ENCODE measurements at regions not wholly inside any gene's neighbourhood (a gene's known extent, or its start where the extent isn't known, plus 50 kb on each side); places are given as distances from the start of the nearest gene placed in this dataset.

GRCh38 chr20:60970601-60971000 is 281.5 kb upstream of the CDH4 start:
- no peak for FAIRE-seq

DNA sequence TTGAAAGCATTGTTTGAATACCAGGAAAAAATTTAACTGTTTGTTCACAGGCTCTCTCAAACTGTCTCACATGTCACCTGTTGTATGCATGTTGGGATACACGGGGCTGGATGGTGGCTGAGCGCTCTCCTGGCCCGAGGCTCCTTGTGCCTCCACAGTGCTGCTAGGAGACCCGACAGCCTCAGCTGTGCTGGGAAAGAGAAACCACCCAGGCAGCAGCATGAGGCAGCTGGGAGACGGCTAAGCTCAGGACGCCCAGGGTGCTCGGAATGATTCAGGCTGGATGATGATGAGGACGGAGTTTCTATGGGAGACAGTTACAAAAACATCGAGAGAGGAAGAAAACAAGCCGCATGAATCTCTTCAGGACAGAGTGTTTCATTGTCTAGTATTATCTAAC is 278.0 kb upstream of the CDH4 start:
- FAIRE-seq: no peak

DNA sequence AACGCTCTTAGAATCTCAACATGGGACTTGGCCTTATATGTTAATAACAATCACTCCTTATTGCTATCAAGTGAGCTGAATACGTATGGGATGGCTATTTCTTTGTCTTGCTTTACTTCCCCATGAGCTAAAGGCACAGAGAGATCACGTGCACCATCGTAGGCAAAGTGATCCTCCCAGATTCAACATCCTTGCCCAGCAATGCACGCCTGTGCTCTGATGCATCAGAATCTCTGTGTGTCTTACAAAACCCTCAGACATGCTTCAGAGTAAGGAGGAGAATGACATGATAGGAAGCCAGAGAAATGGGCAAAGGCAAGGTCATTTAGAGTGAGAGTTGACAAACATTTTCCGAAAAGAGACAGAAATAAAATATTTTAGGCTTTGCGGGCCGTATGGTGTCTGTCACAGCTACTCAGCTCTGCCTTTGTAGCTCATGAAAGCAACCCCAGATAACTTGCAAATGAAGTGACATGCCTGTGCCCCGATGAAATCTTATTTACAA is 277.6 kb upstream of the CDH4 start:
- FAIRE-seq: no peak

DNA sequence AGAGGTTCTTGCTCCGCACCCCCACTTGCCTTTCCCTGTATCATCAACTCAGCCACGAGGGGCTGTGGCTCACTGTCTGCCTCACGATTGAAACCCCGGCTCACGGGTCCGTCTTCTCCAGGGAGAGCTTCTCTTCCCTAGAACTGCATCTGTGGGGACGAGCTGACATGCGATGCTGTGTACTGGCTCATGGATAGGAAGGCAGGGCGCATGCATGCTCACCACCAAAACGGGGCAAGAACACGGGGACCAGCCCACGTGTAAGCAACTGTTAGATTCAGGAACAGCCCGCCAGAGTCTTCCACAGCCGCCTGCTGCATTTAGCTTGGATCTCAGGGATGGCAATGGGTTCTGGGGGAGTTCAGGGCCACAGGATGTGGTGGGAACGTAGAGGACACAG is 275.9 kb upstream of the CDH4 start:
- FAIRE-seq: no peak

DNA sequence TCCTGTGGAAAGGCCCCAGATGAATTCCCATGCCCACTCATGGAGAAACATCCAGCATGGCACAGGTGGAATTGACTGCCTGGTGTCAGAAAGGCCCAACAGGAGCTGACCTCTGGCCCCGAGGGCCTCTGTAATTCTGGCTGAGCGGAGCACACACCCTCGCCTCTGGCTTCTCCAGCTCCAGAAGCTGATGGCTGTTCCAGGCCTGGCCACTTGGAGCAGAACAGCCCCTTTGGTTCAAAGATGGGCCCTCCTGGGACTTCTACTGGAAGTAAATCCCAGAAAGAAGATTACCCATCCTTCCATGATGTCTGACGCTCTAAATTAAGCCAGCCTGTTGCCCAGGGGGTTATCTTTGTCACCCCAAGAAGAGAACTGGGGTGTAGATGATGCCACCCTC is 275.1 kb upstream of the CDH4 start:
- no peak for FAIRE-seq

GRCh38 chr20:60977901-60978300 is 274.2 kb upstream of the CDH4 start:
- FAIRE-seq: no peak

GRCh38 chr20:60984666-60985065 is 267.4 kb upstream of the CDH4 start:
- FAIRE-seq: no peak

DNA sequence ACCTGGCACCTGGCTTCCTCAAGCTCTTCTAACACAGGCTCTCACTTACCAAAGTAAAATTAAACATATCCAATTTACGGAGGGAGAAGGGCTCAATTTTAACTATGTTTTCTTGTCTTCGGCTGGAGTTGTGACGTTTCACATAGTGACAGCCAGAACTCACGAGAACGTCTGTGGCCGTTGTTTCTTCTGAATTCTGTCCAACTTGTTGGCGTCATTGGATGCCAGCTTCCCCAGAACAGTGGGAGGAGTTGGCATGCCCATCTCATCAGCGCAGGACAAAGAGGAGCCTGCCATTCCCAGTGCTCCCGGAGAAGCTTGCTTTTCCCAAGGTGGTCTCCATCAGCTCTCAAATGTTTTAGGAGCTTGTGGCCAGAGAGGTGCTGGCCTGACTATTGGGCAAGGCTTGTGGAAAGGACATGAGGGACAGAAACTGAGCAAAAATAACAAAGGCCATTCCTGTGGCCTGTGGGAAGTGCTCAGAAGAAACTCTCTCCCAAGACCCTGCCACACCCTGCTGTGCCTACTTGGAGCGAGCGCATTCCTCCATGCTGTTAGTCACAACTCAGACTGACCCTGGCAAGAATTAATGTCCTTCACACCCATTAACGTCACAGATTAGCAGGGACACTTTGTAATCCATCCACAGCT is 265.4 kb upstream of the CDH4 start:
- FAIRE-seq: no peak

- FAIRE-seq: no peak
Observed at GRCh38 chr20:60990061-60990460, 262.0 kb upstream of the CDH4 start.

- no peak for FAIRE-seq
Observed at GRCh38 chr20:60990643-60991042, 261.4 kb upstream of the CDH4 start.

- FAIRE-seq: no peak
Observed at GRCh38 chr20:60993433-60994044, 258.5 kb upstream of the CDH4 start.

GRCh38 chr20:60999250-60999649 is 252.8 kb upstream of the CDH4 start:
- FAIRE-seq: no peak

DNA sequence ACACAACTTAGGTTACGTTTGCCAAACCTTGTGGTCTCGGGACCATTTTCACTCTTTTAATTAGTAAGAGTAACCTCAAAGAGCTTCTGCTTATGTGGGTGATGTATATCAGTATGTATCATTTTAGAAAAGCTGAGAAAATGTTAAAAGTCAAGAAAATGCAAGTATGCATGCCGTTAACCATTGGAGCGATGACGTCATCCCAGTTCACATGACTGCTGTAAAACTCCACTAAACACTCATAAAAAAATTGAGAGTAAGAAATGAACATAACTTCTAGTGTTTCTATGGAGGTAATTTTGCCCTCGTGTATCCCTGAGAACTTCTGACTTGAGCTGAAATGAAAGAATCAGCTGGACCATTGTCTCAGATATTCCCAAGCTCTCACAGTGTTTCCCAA is 250.0 kb upstream of the CDH4 start:
- no peak for FAIRE-seq

DNA sequence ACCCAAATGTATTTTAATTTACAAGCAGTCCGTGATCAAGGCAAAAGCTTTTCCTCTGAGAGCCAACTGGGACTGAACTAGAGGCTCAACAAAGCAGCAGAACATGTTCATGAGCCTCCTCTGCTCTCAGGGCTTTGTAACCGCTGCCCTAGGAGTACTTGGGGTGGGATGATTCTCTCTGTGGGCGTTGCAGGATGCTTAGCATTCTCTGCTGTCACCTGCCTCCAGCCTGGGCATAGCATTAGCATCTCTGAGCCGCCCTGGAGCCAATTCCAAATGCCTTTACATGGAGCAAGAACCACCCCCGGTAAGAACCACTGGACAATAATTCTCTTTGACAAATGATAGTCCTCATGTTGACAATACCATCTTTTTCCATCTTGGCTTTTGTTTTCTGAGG is 237.6 kb upstream of the CDH4 start:
- no peak for FAIRE-seq

- no peak for FAIRE-seq
Observed at GRCh38 chr20:61015602-61016001, 236.5 kb upstream of the CDH4 start.

GRCh38 chr20:61019322-61019721 is 232.7 kb upstream of the CDH4 start:
- no peak for FAIRE-seq

GRCh38 chr20:61023612-61024011 is 228.4 kb upstream of the CDH4 start:
- FAIRE-seq: no peak

- FAIRE-seq: no peak
Observed at GRCh38 chr20:61024390-61024789, 227.7 kb upstream of the CDH4 start.

- no peak for FAIRE-seq
Observed at GRCh38 chr20:61025536-61025935, 226.5 kb upstream of the CDH4 start.

DNA sequence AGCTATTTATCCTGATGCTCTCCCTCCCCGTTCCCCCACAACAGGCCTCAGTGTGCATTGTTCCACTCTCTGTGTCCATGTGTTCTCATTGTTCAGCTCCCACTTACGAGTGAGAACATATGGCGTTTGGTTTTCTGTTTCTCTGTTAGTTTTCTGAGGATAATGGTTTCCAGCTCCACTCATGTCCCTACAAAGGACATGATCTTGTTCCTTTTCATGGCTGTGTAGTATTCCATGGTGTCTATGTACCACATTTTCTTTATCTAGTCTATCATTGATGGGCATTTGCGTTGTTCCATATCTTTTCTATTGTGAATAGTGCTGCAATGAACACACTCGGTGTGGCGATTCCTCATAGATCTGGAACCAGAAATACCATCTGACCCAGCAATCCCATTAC is 225.9 kb upstream of the CDH4 start:
- FAIRE-seq: no peak

- FAIRE-seq: no peak
Observed at GRCh38 chr20:61026731-61027130, 225.3 kb upstream of the CDH4 start.

DNA sequence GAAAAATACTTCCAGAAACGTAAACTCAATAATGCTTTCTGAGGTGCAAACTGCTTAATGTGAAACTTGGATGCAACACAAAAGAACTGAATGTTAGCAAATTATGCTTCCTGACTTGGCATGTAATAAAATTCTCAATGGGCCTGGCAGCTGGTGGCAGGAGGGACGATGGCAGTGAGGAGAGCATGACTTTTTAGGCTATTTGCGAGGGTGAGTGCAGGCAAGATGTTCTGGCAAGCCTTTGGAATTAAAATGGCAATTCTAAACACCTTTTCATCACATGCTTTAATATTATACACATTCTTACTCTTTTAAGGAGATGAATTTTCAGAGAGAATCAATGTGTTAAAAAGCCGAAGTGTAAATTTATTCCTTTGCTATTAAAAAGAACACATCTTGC is 224.8 kb upstream of the CDH4 start:
- FAIRE-seq: no peak

DNA sequence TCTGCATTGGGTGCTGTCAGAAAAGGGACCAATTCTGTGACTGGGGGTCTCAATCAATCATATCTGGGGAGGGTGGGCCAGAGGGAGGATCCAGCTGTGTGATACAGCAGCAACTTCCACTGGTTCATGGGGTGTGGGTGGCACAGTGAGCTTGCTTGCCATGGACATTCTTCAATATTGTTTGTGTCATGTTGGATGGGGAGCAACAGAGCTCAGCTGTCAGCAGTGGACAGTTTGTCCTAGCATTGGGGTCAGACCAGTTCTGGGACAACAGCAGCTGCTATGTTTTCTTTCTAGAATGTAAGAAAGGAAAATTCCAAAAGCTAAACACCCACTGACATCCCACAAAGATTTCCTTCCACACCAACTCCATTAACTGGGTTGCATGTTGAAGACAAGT is 221.9 kb upstream of the CDH4 start:
- FAIRE-seq: no peak

DNA sequence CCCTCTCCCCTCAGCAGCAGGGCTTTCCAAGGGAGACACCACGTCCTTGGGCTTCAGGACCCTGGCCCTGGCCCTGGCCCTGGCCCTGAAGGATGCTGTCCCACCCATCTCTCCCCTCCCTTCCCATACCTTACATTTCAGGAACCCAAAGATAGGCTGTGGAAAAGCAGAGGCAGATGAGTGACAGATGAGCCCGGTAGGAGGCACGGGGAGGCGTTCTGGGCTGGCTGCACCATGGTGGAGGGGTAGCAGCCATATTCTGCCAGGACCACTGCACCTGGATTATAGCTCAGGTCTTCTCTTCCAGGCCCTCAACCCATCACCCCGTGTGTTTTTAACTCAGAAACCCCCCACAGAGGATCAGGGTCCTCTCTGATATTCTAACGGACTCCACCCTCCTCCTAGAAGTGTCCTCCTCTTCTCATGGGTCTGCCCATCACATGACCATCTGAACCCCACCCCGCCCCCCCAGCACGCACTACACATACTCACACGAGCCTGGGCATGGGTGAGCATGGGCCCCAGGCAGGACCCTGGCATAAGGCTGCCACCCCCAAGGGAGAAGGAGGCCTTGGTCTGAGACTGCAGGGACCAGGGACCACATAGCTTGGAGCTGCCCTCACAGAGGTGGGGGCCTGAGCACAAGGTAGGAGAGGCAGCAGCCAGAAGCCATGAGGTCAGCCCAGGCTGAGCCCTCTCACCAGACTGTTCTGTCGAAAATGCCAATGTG is 220.8 kb upstream of the CDH4 start:
- FAIRE-seq: no peak
